ENCODE measurements at regions not wholly inside any gene's neighbourhood (a gene's known extent, or its start where the extent isn't known, plus 50 kb on each side); places are given as distances from the start of the nearest gene placed in this dataset.

DNA sequence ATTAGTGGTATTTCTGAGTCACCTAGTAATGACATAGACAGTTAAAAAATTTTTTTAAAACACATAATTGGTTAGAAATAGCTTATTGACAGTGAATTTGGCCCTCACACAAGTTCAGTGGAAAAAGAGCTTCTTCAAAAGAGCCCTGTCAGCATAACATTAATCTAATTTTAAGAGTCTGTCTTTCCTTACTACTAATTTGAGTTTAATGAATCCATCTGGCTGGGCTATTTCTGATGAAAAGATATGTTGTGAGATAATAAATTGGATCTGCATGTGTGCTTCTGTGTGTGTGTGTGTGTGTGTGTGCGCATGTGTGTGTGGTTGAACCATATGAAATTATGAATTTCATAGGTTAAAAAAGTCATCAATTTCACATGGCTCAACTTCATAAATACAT is 1045.2 kb downstream of the FLRT2 start:
- Histone ChIP-seq H3K4me3 (ENCODE audit: low read depth in 1 of 2, low read length in 2 of 2) (no peak overlapping the region), H3K27ac (ENCODE audit: low read length) (no peak overlapping the region), H4K20me1 (ENCODE audit: insufficient read depth, low read length) (no peaks in the 10 kb centered on the region), H3K36me3 (ENCODE audit: insufficient read depth, low read length) (no peaks in the 10 kb centered on the region), H3K27me3 (ENCODE audit: insufficient read depth, low read length, poor library complexity) (no peaks in the 10 kb centered on the region), H2AFZ (ENCODE audit: low read depth, low read length) (no peak overlapping the region), H3K79me2 (ENCODE audit: insufficient read depth, low read length) (no peaks in the 10 kb centered on the region), H3K4me1 (ENCODE audit: insufficient read depth, low read length) (no peaks in the 10 kb centered on the region), H3K9me3 (ENCODE audit: insufficient read depth, low read length, severe bottlenecking) (peaks cover 10% of the 10 kb centered on the region), H3K4me2 (ENCODE audit: insufficient read depth, low read length) (no peak overlapping the region), H3K9ac (ENCODE audit: low read depth, low read length) (no peak overlapping the region)
- TF ChIP-seq EZH2 (IDR thresholded peaks at IDR 0.05; ENCODE audit: borderline replicate concordance, low read depth, low read length, severe bottlenecking) = no peak
- TF ChIP-seq, protein P1, sequence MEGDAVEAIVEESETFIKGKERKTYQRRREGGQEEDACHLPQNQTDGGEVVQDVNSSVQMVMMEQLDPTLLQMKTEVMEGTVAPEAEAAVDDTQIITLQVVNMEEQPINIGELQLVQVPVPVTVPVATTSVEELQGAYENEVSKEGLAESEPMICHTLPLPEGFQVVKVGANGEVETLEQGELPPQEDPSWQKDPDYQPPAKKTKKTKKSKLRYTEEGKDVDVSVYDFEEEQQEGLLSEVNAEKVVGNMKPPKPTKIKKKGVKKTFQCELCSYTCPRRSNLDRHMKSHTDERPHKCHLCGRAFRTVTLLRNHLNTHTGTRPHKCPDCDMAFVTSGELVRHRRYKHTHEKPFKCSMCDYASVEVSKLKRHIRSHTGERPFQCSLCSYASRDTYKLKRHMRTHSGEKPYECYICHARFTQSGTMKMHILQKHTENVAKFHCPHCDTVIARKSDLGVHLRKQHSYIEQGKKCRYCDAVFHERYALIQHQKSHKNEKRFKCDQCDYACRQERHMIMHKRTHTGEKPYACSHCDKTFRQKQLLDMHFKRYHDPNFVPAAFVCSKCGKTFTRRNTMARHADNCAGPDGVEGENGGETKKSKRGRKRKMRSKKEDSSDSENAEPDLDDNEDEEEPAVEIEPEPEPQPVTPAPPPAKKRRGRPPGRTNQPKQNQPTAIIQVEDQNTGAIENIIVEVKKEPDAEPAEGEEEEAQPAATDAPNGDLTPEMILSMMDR (IDR thresholded peaks at IDR 0.05; ENCODE audit: borderline replicate concordance, extremely low read depth, low read length, poor library complexity, severe bottlenecking) = no peak
- ATAC-seq (ENCODE audit: insufficient read depth, low read depth) (no peak), DNase-seq (no peak)

DNA sequence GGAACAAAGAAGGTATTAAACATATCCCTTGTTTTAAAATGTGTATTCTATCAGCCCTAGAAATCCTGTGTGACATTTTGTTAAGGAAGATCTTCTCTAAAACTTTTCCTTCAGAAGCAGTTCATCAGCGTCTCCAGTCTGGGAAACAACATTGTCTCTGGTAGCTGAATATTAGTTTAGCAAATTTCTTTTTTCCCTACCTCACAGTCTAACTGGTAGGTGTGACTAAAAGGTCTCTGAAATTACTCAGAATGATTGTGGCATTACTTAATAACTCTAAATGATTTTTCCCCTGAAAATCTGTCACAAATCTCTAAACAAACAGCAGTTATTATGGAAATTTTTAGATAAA is 1044.8 kb downstream of the FLRT2 start:
- Histone ChIP-seq H3K27ac (ENCODE audit: low read length) (no peak overlapping the region), H2AFZ (ENCODE audit: low read depth, low read length) (no peak overlapping the region), H3K4me3 (ENCODE audit: low read depth in 1 of 2, low read length in 2 of 2) (no peak overlapping the region), H3K27me3 (ENCODE audit: insufficient read depth, low read length, poor library complexity) (no peaks in the 10 kb centered on the region), H3K9me3 (ENCODE audit: insufficient read depth, low read length, severe bottlenecking) (peaks cover 14% of the 10 kb centered on the region), H3K9ac (ENCODE audit: low read depth, low read length) (no peak overlapping the region), H3K4me1 (ENCODE audit: insufficient read depth, low read length) (no peaks in the 10 kb centered on the region), H3K79me2 (ENCODE audit: insufficient read depth, low read length) (no peaks in the 10 kb centered on the region), H4K20me1 (ENCODE audit: insufficient read depth, low read length) (no peaks in the 10 kb centered on the region), H3K4me2 (ENCODE audit: insufficient read depth, low read length) (no peak overlapping the region), H3K36me3 (ENCODE audit: insufficient read depth, low read length) (no peaks in the 10 kb centered on the region)
- no peak for ATAC-seq (ENCODE audit: insufficient read depth, low read depth)
- TF ChIP-seq, protein P1 (IDR thresholded peaks at IDR 0.05; ENCODE audit: borderline replicate concordance, extremely low read depth, low read length, poor library complexity, severe bottlenecking) = no peak
- TF ChIP-seq EZH2 (IDR thresholded peaks at IDR 0.05; ENCODE audit: borderline replicate concordance, low read depth, low read length, severe bottlenecking) = no peak
- no peak for DNase-seq

DNA sequence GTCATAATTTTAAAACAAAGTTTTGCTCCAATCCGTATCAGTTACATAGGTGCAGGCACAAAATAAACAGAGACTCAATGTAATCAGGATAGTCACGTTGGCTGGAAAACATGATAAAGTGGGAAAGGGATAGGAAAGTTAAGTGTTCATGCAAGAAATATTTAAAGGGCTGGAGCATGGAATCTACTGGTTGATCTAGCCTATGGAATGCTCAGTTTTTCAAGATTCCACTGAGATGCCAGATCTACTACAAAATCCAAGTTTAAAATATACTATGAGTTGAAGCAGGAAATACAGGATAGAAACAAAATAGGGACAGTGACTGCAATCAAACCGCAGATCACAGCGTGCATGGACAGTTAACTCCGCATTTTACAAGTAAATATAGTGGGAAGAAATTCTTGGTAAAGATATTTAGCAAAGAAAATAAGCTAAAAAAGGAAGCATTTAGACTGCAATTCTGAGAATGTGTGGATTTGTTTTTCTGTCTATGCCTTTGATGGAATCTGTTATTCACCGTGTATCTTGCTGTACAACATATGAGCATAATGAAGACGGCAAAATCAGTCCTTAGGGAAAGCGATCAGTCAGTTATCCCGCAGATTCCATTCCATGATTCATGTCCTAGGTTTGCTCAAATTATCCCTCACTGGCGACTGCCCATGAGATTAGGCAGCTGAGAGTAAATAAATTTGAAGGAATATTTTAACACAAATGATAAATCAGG is 1044.3 kb downstream of the FLRT2 start:
- ATAC-seq (ENCODE audit: insufficient read depth, low read depth) = no peak
- H3K36me3 ChIP-seq (ENCODE audit: insufficient read depth, low read length) = no peaks in the 10 kb centered on the region
- peaks cover 15% of the 10 kb centered on the region for H3K9me3 ChIP-seq (ENCODE audit: insufficient read depth, low read length, severe bottlenecking)
- H3K27ac ChIP-seq (ENCODE audit: low read length) = no peak overlapping the region
- TF ChIP-seq EZH2 (IDR thresholded peaks at IDR 0.05; ENCODE audit: borderline replicate concordance, low read depth, low read length, severe bottlenecking) = no peak
- TF ChIP-seq, protein P1 (IDR thresholded peaks at IDR 0.05; ENCODE audit: borderline replicate concordance, extremely low read depth, low read length, poor library complexity, severe bottlenecking) = no peak
- H3K4me2 ChIP-seq (ENCODE audit: insufficient read depth, low read length) = no peak overlapping the region
- no peak for DNase-seq
- no peaks in the 10 kb centered on the region for H4K20me1 ChIP-seq (ENCODE audit: insufficient read depth, low read length)
- no peak overlapping the region for H2AFZ ChIP-seq (ENCODE audit: low read depth, low read length)
- H3K9ac ChIP-seq (ENCODE audit: low read depth, low read length) = no peak overlapping the region
- no peaks in the 10 kb centered on the region for H3K4me1 ChIP-seq (ENCODE audit: insufficient read depth, low read length)
- H3K79me2 ChIP-seq (ENCODE audit: insufficient read depth, low read length) = no peaks in the 10 kb centered on the region
- no peak overlapping the region for H3K4me3 ChIP-seq (ENCODE audit: low read depth in 1 of 2, low read length in 2 of 2)
- no peaks in the 10 kb centered on the region for H3K27me3 ChIP-seq (ENCODE audit: insufficient read depth, low read length, poor library complexity)
